GM12878 (cell line): ENCODE measurements at regions not wholly inside any gene's neighbourhood (a gene's known extent, or its start where the extent isn't known, plus 50 kb on each side); places are given as distances from the start of the nearest gene placed in this dataset.

Experiments
- ATAC-seq: fragments of 200-7000 bp; cut with Tn5 transposase; 3 replicates; pipeline ENCODE4 v1.9.1; 2020; ENCODE audit warnings: mild to moderate bottlenecking, moderate library complexity
- BruUV-seq: library from RNA; stranded (reverse); fragments of 400-500 nt; replicated peaks from 2 replicates; lab custom pipeline; 2021; lab: Mats Ljungman, UMichigan
- CTCF ChIA-PET: fragments of 300-600 bp; sonication (Branson Sonifier 250); formaldehyde crosslinking; extraction: SDS; loops from one replicate; lab custom pipeline; 2021; ENCODE audit warnings: inconsistent platforms; lab: Yijun Ruan, JAX
- POLR2A ChIA-PET: fragments of 350-600 bp; formaldehyde crosslinking; extraction: SDS; loops from one replicate; lab custom pipeline; 2021; ENCODE audit warnings: inconsistent platforms; lab: Charles Lee
- RAD21 ChIA-PET: fragments of 300-600 bp; sonication (Branson Sonifier 250); formaldehyde crosslinking; loops from one replicate; lab custom pipeline; 2023; ENCODE audit warnings: antibody characterized with exemption; ENCODE audit not compliant: unreplicated experiment; lab: Charles Lee
- SMC1A ChIA-PET: fragments of 300-600 bp; sonication (Branson Sonifier 250); formaldehyde crosslinking; loops from one replicate; lab custom pipeline; 2023; ENCODE audit not compliant: unreplicated experiment, uncharacterized antibody; lab: Charles Lee
- DNase-seq: peaks from one replicate; pipeline ENCODE4 v3.0.0-alpha.2; 2011; ENCODE audit warnings: low read depth, low spot score
- FAIRE-seq: peaks from 3 replicates; lab custom pipeline; 2011; peaks lifted over from hg19 to GRCh38; lab: Jason Lieb, UNC
- H2AFZ ChIP-seq: 2 replicates; pipeline ENCODE4 v1.6.0; 2011; ENCODE audit warnings: low read depth, low read length, control low read depth; ENCODE audit not compliant: control insufficient read depth
- H3K27ac ChIP-seq: 2 replicates; pipeline ENCODE4 v1.5.1; 2011; ENCODE audit warnings: control low read depth; ENCODE audit not compliant: control insufficient read depth, insufficient read depth
- H3K27me3 ChIP-seq, 2 experiments: replicated peaks in 1 of 2; 2 replicates each; pipeline versions ENCODE4 v1.6.0 to v1.6.1; 2011; ENCODE audit warnings: low read length in 1 of 2; ENCODE audit not compliant: control insufficient read depth in 2 of 2, insufficient read depth in 2 of 2
- H3K36me3 ChIP-seq, 2 experiments: 2 replicates each; pipeline ENCODE4 v1.5.1; 2011; ENCODE audit warnings: low read length in 1 of 2; ENCODE audit not compliant: control insufficient read depth in 2 of 2, insufficient read depth in 2 of 2
- H3K4me1 ChIP-seq: 2 replicates; pipeline ENCODE4 v1.6.1; 2011; ENCODE audit warnings: mild to moderate bottlenecking, low read length, moderate library complexity, mixed read lengths; ENCODE audit not compliant: control insufficient read depth, insufficient read depth
- H3K4me2 ChIP-seq: 2 replicates; pipeline ENCODE4 v1.6.0; 2011; ENCODE audit warnings: control low read depth; ENCODE audit not compliant: control insufficient read depth, insufficient read depth
- H3K4me3 ChIP-seq: fragments of 200-600 bp; sonication (generic); 2 replicates; pipeline ENCODE4 v1.5.1; 2016
- H3K79me2 ChIP-seq: 2 replicates; pipeline ENCODE4 v1.6.0; 2011; ENCODE audit warnings: low read length; ENCODE audit not compliant: control insufficient read depth, insufficient read depth
- H3K9ac ChIP-seq: 2 replicates; pipeline ENCODE4 v1.8.0; 2011; ENCODE audit warnings: low read length, control low read depth, mixed read lengths; ENCODE audit not compliant: control insufficient read depth, insufficient read depth
- H3K9me3 ChIP-seq: replicated peaks from 3 replicates; pipeline ENCODE4 v1.5.1; 2011; ENCODE audit warnings: mild to moderate bottlenecking, low read length; ENCODE audit not compliant: control insufficient read depth, insufficient read depth
- H4K20me1 ChIP-seq: 2 replicates; pipeline ENCODE4 v1.6.0; 2011; ENCODE audit not compliant: control insufficient read depth, insufficient read depth
- BCLAF1 ChIP-seq: fragments of 450-650 bp; IDR thresholded peaks from 2 replicates; pipeline ENCODE4 v1.6.1; 2017; ENCODE audit warnings: antibody characterized with exemption, mild to moderate bottlenecking, moderate library complexity
- BHLHE40 ChIP-seq, 2 experiments: fragments of 450-650 bp in 1 of 2; IDR thresholded peaks; 2 replicates each; pipeline ENCODE4 v1.6.1; 2011 to 2017; ENCODE audit warnings: low read depth in 2 of 2, borderline replicate concordance in 1 of 2, improper control_type of control experiment in 1 of 2, low read length in 1 of 2, mild to moderate bottlenecking in 1 of 2
- CBX3 ChIP-seq: fragments of 200-600 bp; sonication (generic); IDR thresholded peaks from 2 replicates; pipeline ENCODE4 v1.6.1; 2016; ENCODE audit warnings: low read depth, borderline replicate concordance
- CHD2 ChIP-seq: IDR thresholded peaks from 2 replicates; pipeline ENCODE4 v1.6.1; 2011; ENCODE audit warnings: low read depth, low read length, improper control_type of control experiment, borderline replicate concordance
- FOXK2 ChIP-seq: fragments of 450-650 bp; IDR thresholded peaks from 2 replicates; pipeline ENCODE4 v1.6.1; 2017; ENCODE audit warnings: mild to moderate bottlenecking, moderate library complexity
- IRF3 ChIP-seq: fragments of 450-650 bp; IDR thresholded peaks from 2 replicates; pipeline ENCODE4 v1.6.1; 2014; ENCODE audit warnings: mild to moderate bottlenecking
- MEF2B ChIP-seq: fragments of 450-650 bp; IDR thresholded peaks from 2 replicates; pipeline ENCODE4 v1.6.1; 2018; ENCODE audit warnings: mild to moderate bottlenecking, moderate library complexity; ENCODE audit not compliant: partially characterized antibody, poor library complexity, severe bottlenecking
- NFXL1 ChIP-seq: fragments of 450-650 bp; IDR thresholded peaks from 2 replicates; pipeline ENCODE4 v1.6.1; 2017; ENCODE audit warnings: antibody characterized with exemption, mild to moderate bottlenecking, borderline replicate concordance
- NRF1 ChIP-seq: conservative IDR thresholded peaks from 2 replicates; pipeline ENCODE4 v1.6.1; 2011; ENCODE audit warnings: mild to moderate bottlenecking, low read depth, low read length, improper control_type of control experiment
- PAX8 ChIP-seq: fragments of 450-650 bp; IDR thresholded peaks from 2 replicates; pipeline ENCODE4 v1.6.1; 2017; ENCODE audit warnings: mild to moderate bottlenecking, moderate library complexity
- RUNX3 ChIP-seq: IDR thresholded peaks from 2 replicates; pipeline ENCODE4 v1.6.1; 2012; ENCODE audit warnings: low read length, inconsistent platforms
- SPI1 ChIP-seq: IDR thresholded peaks from 2 replicates; pipeline ENCODE4 v1.6.1; 2011; ENCODE audit warnings: low read depth, mild to moderate bottlenecking, low read length, moderate library complexity, borderline replicate concordance; ENCODE audit not compliant: insufficient read depth
- TARDBP ChIP-seq: IDR thresholded peaks from 2 replicates; pipeline ENCODE4 v1.6.1; 2016; ENCODE audit warnings: borderline replicate concordance
- ZZZ3 ChIP-seq: IDR thresholded peaks from 2 replicates; pipeline ENCODE4 v1.6.1; 2011; ENCODE audit warnings: low read depth; ENCODE audit not compliant: control insufficient read depth, insufficient read length
- WGBS: methylation state at CpG from one replicate; pipeline ENCODE4 v1.1.6; 2016; ENCODE audit warnings: low lambda C conversion rate; ENCODE audit not compliant: insufficient replicate concordance, insufficient coverage; ENCODE audit errors: missing lambda C conversion rate; 5-methylcytosine and 5-hydroxymethylcytosine counted together
- in situ Hi-C: fragments of 300-500 bp; cut with MboI; formaldehyde crosslinking; loops from 9 replicates; pipeline ENCODE4 v1.14.3; 2018; ENCODE audit warnings: mixed read lengths
- intact Hi-C: fragments of 100-400 bp; cut with micrococcal nuclease; formaldehyde crosslinking; loops from one replicate; pipeline ENCODE4 v1.14.2; 2022; ENCODE audit not compliant: unreplicated experiment

- TF ChIP-seq ZZZ3, result no peak
- no peak for TF ChIP-seq FOXK2
- TF ChIP-seq, all 136 proteins: peak for 0
Observed at GRCh38 chr14:31968956-31969698, 108.0 kb upstream of the ARHGAP5 start (continued).

GRCh38 chr14:31969699-31970240, 107.3 kb upstream of the ARHGAP5 start:
- no peaks in the 10 kb centered on the region for H3K27me3 ChIP-seq
- in situ Hi-C loops, result no loop called here

More at GRCh38 chr14:31969699-31970240, 107.3 kb upstream of the ARHGAP5 start:
- ChIA-PET CTCF (interaction anchor here (0.8 to 1.3 kb wide), 3 partner anchors 49 to 383 kb away, joined by 3 read pairs; no protein-coding TSS in a partner anchor), RAD21 (no interaction called here), POLR2A (interaction anchor here (1.3 to 1.5 kb wide), 2 partner anchors 29 to 38 kb away, joined by 3 read pairs; no protein-coding TSS in a partner anchor), SMC1A (interaction anchor here (0.8 to 1.7 kb wide), 6 partner anchors 9 to 283 kb away, joined by 3 to 7 read pairs (median 4); no protein-coding TSS in a partner anchor)
- Histone ChIP-seq H3K4me3 (no peak overlapping the region), H3K9ac (no peak overlapping the region), H2AFZ (no peak overlapping the region), H3K9me3 (no peaks in the 10 kb centered on the region), H3K4me2 (no peak overlapping the region), H3K36me3 (no peaks in the 10 kb centered on the region), H3K79me2 (no peaks in the 10 kb centered on the region), H4K20me1 (no peaks in the 10 kb centered on the region), H3K27ac (no peak overlapping the region), H3K4me1 (no peaks in the 10 kb centered on the region)
- BruUV-seq, result no TSS peak
- WGBS, result 13% methylated on average over 2 of the region's 2 CpGs
- ATAC-seq (no peak), FAIRE-seq (no peak), DNase-seq (no peak)
- intact Hi-C loops, result no loop called here
- no peak for TF ChIP-seq IRF3
- no peak for TF ChIP-seq MEF2B
- no peak for TF ChIP-seq BCLAF1
- no peak for TF ChIP-seq PAX8
- TF ChIP-seq CHD2, result no peak
- TF ChIP-seq NFXL1, result no peak
- no peak for TF ChIP-seq SPI1
- no peak for TF ChIP-seq RUNX3
- no peak for TF ChIP-seq CBX3
- no peak for TF ChIP-seq BHLHE40 (IDR thresholded peaks at IDR 0.05; ENCODE audit: borderline replicate concordance in 1 of 2, low read depth in 2 of 2, low read length in 1 of 2)
- TF ChIP-seq TARDBP, result no peak
- no peak for TF ChIP-seq NRF1
- TF ChIP-seq, all 136 proteins: peak for 0
